Esophagus muscularis mucosa (tissue), 4 donors: ENCODE measurements at regions not wholly inside any gene's neighbourhood (a gene's known extent, or its start where the extent isn't known, plus 50 kb on each side); places are given as distances from the start of the nearest gene placed in this dataset.

Experiments
- CTCF ChIP-seq, 3 experiments: fragments of 200-600 bp in 2 of 3; fragments of 450-650 bp in 1 of 3; sonication (generic) in 2 of 3; IDR thresholded peaks; one replicate each; pipeline ENCODE4 v1.5.1; 2017 to 2019; ENCODE audit warnings: antibody characterized with exemption in 3 of 3, mild to moderate bottlenecking in 2 of 3, moderate library complexity in 1 of 3
- EP300 ChIP-seq: sonication (generic); formaldehyde crosslinking; IDR thresholded peaks from one replicate; pipeline ENCODE4 v1.6.1; 2017; ENCODE audit warnings: antibody characterized with exemption
- POLR2A ChIP-seq: fragments of 450-650 bp; IDR thresholded peaks from one replicate; pipeline ENCODE4 v1.6.1; 2017; ENCODE audit warnings: antibody characterized with exemption, moderate library complexity, mild to moderate bottlenecking, low read depth
- POLR2AphosphoS5 ChIP-seq, 2 donors: sonication (generic); formaldehyde crosslinking; IDR thresholded peaks; one replicate each; pipeline ENCODE4 v1.6.1; 2017; ENCODE audit warnings: antibody characterized with exemption in 2 of 2

DNA sequence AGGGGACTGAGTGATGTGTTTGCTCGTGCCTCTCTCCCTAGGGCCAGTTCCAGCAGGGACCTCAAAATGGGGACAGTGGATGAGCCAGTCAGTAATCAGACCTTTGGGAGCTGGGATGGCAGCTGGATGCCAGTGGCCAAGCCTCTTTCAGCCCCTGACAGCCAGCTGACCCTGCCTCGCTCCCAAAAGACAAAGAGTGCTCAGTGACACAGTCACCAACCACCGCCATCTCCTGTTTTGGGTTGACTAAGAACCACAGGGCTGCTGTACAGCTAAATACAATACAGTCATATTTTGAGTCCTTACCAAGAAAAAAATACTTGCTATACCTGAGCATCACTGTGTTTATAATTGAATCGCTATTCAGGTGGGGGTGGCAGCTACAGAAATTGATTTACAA is 75.7 kb downstream of the POU3F3 start:
- no peak for TF ChIP-seq CTCF (IDR thresholded peaks at IDR 0.05)
- no peak for TF ChIP-seq POLR2AphosphoS5 (IDR thresholded peaks at IDR 0.05)
- TF ChIP-seq POLR2A = no peak
- no peak for TF ChIP-seq EP300
